Muscle layer of colon (tissue), 2 donors: ENCODE measurements at regions not wholly inside any gene's neighbourhood (a gene's known extent, or its start where the extent isn't known, plus 50 kb on each side); places are given as distances from the start of the nearest gene placed in this dataset.

Experiments used
- H3K27ac ChIP-seq: one replicate; pipeline ENCODE4 v1.7.0; 2013; ENCODE audit warnings: low read depth, mild to moderate bottlenecking, low read length, moderate library complexity
- H3K27me3 ChIP-seq, 2 donors: one replicate each; pipeline ENCODE4 v1.7.0; 2013; ENCODE audit warnings: low read length in 2 of 2, mild to moderate bottlenecking in 2 of 2; ENCODE audit not compliant: insufficient read depth in 2 of 2, control insufficient read depth in 1 of 2
- H3K36me3 ChIP-seq: one replicate; pipeline ENCODE4 v1.7.0; 2013; ENCODE audit warnings: mild to moderate bottlenecking, low read length; ENCODE audit not compliant: insufficient read depth
- H3K4me1 ChIP-seq: one replicate; pipeline ENCODE4 v1.7.0; 2013; ENCODE audit warnings: mild to moderate bottlenecking, low read length; ENCODE audit not compliant: insufficient read depth
- H3K4me3 ChIP-seq, 2 donors: one replicate each; pipeline ENCODE4 v1.7.0; 2013; ENCODE audit warnings: low read length in 2 of 2, low read depth in 1 of 2, mild to moderate bottlenecking in 1 of 2, moderate library complexity in 1 of 2
- H3K9ac ChIP-seq: one replicate; pipeline ENCODE4 v1.7.0; 2013; ENCODE audit warnings: low read length
- H3K9me3 ChIP-seq: one replicate; pipeline ENCODE4 v1.7.0; 2013; ENCODE audit warnings: mild to moderate bottlenecking, low read length
- donor health status: abdominal sarcoma.
- donor health status: Adenocarcinoma of cecum.

GRCh38 chr2:239905884-239906654 lies 119.1 kb downstream of the NDUFA10 start:
- no peak overlapping the region for H3K27ac ChIP-seq
- no peaks in the 10 kb centered on the region for H3K27me3 ChIP-seq
- H3K36me3 ChIP-seq, result no peaks in the 10 kb centered on the region
- H3K9me3 ChIP-seq, result no peaks in the 10 kb centered on the region
- no peak overlapping the region for H3K9ac ChIP-seq
- H3K4me3 ChIP-seq, result no peak overlapping the region
- no peaks in the 10 kb centered on the region for H3K4me1 ChIP-seq

- no peak overlapping the region for H3K9ac ChIP-seq
Observed at GRCh38 chr2:239905306-239905705, 119.8 kb downstream of the NDUFA10 start.

DNA sequence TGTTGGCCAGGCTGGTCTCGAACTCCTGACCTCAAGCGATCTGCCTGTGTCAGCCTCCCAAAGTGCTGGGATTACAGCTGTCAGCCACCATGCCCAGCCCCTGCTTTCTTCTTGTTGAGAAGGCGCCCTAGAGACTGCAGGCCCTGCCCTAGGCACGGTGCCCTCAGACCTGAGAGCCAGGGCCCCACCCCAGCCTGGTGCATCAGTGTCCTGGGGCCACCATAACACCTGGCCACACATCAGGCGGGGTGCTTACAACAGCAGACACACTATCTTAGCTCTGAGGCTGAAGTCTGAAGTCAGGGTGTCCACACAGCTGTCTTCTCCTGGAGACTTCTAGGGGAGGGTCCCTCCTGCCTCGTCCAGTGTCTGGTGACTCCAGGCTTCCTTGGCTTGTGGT lies 120.6 kb downstream of the NDUFA10 start:
- Histone ChIP-seq H3K27ac (no peak overlapping the region), H3K4me1 (no peaks in the 10 kb centered on the region), H3K9ac (no peak overlapping the region), H3K27me3 (no peaks in the 10 kb centered on the region), H3K36me3 (no peaks in the 10 kb centered on the region), H3K4me3 (no peak overlapping the region), H3K9me3 (no peaks in the 10 kb centered on the region)

More at GRCh38 chr2:239905306-239905705, 119.8 kb downstream of the NDUFA10 start:
- Histone ChIP-seq H3K36me3 (no peaks in the 10 kb centered on the region), H3K9me3 (no peaks in the 10 kb centered on the region), H3K27me3 (no peaks in the 10 kb centered on the region), H3K4me1 (no peaks in the 10 kb centered on the region), H3K27ac (no peak overlapping the region), H3K4me3 (no peak overlapping the region)

- no peaks in the 10 kb centered on the region for H3K9me3 ChIP-seq
- H3K27me3 ChIP-seq, result no peaks in the 10 kb centered on the region
- no peak overlapping the region for H3K9ac ChIP-seq
- no peaks in the 10 kb centered on the region for H3K4me1 ChIP-seq
- no peak overlapping the region for H3K27ac ChIP-seq
- H3K36me3 ChIP-seq, result no peaks in the 10 kb centered on the region
- H3K4me3 ChIP-seq, result no peak overlapping the region
Observed at GRCh38 chr2:239903803-239904202, 121.3 kb downstream of the NDUFA10 start.

- H3K9ac ChIP-seq, result no peak overlapping the region
- H3K4me1 ChIP-seq, result no peaks in the 10 kb centered on the region
- H3K4me3 ChIP-seq, result no peak overlapping the region
- no peak overlapping the region for H3K27ac ChIP-seq
- no peaks in the 10 kb centered on the region for H3K36me3 ChIP-seq
- no peaks in the 10 kb centered on the region for H3K9me3 ChIP-seq
- no peaks in the 10 kb centered on the region for H3K27me3 ChIP-seq
Observed at GRCh38 chr2:239903210-239903609, 121.9 kb downstream of the NDUFA10 start.

DNA sequence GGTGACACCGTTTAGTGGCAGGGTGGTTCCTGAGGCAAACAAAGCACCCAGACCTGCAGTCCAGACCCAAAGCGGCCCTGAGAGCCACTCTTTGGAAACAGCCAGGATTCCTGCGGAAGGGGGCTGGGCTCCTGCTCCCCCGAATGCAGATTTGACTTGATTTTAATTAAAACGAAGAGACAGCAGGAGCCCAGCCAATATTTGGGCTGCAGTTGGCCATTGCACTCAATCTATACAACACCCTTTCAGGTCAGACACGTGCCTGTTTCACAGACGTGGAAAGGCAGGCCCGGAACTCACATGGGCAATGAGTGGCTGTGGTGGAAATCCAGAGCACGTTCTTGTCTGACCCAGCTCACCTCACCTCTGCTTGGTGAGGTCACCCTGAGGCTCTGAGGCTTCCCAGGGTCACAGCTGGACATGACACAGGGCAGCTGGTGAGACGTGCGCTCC lies 122.4 kb downstream of the NDUFA10 start:
- no peaks in the 10 kb centered on the region for H3K4me1 ChIP-seq
- H3K4me3 ChIP-seq, result no peak overlapping the region
- H3K9me3 ChIP-seq, result no peaks in the 10 kb centered on the region
- no peaks in the 10 kb centered on the region for H3K27me3 ChIP-seq
- H3K36me3 ChIP-seq, result no peaks in the 10 kb centered on the region
- no peak overlapping the region for H3K9ac ChIP-seq
- H3K27ac ChIP-seq, result no peak overlapping the region

DNA sequence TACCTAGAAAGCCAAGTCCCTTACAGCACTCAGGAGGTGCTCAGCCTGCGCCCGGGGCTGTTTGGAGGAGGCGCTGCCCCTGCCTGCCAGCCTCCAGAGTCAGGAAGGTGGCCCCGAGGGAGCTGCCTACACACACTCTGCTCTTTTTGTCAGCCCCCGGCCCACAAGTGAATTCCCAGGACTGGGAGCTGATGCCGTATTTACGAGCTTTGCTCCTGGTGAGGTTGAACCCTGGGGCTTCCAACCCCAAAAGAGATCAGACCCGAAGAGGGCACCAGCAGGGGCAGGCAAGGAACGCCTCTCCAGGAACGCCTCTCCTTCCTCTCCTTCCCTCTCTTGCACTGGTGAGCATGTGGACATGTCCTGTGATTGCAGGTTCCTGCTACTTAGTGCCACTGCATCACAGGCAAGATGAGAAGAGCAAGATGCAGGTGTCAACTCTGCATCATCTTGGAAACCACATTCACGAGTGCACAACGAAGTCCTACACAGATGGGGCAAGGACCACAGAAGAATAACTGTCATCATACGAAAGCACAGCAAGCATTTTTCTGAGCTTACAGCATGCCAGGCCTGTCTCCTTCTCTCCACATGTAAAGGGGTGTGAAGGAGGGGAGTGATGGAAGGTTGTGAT lies 126.7 kb downstream of the NDUFA10 start:
- Histone ChIP-seq H3K4me3 (no peak overlapping the region), H3K36me3 (no peaks in the 10 kb centered on the region), H3K9ac (no peak overlapping the region), H3K9me3 (no peaks in the 10 kb centered on the region), H3K4me1 (no peaks in the 10 kb centered on the region), H3K27ac (no peak overlapping the region), H3K27me3 (no peaks in the 10 kb centered on the region)

DNA sequence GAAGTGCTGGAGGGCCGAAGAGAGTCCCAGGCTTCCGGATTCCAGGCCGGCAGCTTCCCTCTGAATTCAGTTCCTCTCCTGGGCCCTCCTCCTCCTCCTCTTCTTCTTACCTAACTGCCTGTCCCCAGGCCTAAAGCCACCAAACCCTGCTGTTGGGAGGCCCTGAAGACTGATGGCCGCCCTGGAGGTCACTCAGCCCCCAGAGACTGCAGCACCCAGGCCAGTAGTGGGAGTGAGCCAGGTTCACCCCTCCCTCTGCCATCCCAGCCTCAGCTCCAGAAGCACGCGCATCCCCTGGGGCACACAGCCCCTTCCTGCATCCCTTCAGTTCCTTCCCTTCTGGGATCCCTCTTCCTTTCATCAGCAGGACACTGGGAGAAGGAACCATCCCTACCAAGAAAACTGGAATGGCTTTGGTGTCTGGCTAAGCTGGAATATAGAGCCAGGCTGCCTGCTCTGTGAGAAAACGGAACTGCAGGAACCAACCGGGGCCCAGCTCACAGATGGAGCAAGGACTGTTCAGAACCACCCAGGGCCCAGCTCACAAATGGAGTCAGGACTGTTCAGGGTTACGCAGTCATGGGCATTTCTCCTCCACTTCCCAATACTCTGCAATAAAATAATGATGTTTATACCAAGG lies 127.4 kb downstream of the NDUFA10 start:
- no peaks in the 10 kb centered on the region for H3K4me1 ChIP-seq
- H3K27me3 ChIP-seq, result no peaks in the 10 kb centered on the region
- H3K27ac ChIP-seq, result no peak overlapping the region
- no peaks in the 10 kb centered on the region for H3K9me3 ChIP-seq
- no peak overlapping the region for H3K4me3 ChIP-seq
- no peaks in the 10 kb centered on the region for H3K36me3 ChIP-seq
- no peak overlapping the region for H3K9ac ChIP-seq

GRCh38 chr2:239896075-239896474 lies 129.1 kb downstream of the NDUFA10 start:
- no peaks in the 10 kb centered on the region for H3K4me1 ChIP-seq
- H3K27me3 ChIP-seq, result no peaks in the 10 kb centered on the region

DNA sequence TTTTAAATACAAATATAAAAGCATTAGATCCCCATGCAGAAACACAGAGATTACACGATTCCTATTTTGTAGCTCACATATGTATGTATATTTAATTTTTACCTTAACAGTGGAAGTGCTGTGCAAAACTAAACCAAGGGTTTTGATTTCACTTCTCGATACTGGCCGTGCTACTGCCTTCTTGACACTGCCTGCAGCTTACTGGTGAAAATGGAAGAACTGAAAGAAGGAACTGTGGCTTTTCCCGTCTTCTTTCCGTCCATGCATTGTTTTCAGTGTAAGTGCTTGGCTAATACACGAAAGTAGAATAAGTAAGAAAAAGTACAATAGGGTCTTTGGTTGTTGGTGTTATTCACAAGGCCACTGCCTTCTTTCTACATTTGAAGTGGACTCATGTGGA lies 129.5 kb downstream of the NDUFA10 start:
- H3K27ac ChIP-seq, result no peak overlapping the region
- no peak overlapping the region for H3K9ac ChIP-seq
- no peaks in the 10 kb centered on the region for H3K36me3 ChIP-seq
- H3K9me3 ChIP-seq, result no peaks in the 10 kb centered on the region
- no peaks in the 10 kb centered on the region for H3K27me3 ChIP-seq
- H3K4me1 ChIP-seq, result no peaks in the 10 kb centered on the region
- no peak overlapping the region for H3K4me3 ChIP-seq

More at GRCh38 chr2:239896075-239896474, 129.1 kb downstream of the NDUFA10 start:
- Histone ChIP-seq H3K4me3 (no peak overlapping the region), H3K9me3 (no peaks in the 10 kb centered on the region), H3K27ac (no peak overlapping the region), H3K36me3 (no peaks in the 10 kb centered on the region), H3K9ac (no peak overlapping the region)

GRCh38 chr2:239895116-239895515 lies 130.0 kb downstream of the NDUFA10 start:
- no peak overlapping the region for H3K9ac ChIP-seq
- H3K27me3 ChIP-seq, result no peaks in the 10 kb centered on the region
- H3K27ac ChIP-seq, result no peak overlapping the region
- no peaks in the 10 kb centered on the region for H3K36me3 ChIP-seq
- no peaks in the 10 kb centered on the region for H3K9me3 ChIP-seq
- no peaks in the 10 kb centered on the region for H3K4me1 ChIP-seq
- no peak overlapping the region for H3K4me3 ChIP-seq
